SK-N-SH (cell line): ENCODE measurements at regions not wholly inside any gene's neighbourhood (a gene's known extent, or its start where the extent isn't known, plus 50 kb on each side); places are given as distances from the start of the nearest gene placed in this dataset.

Experiments used
- CTCF ChIA-PET: fragments of 300-600, 350-600 bp; formaldehyde crosslinking; extraction: SDS; loops from one replicate; lab custom pipeline; 2021; lab: Yijun Ruan, JAX
- POLR2A ChIA-PET: fragments of 350-600 bp; sonication (Branson Sonifier 250); formaldehyde crosslinking; extraction: SDS; loops from one replicate; lab custom pipeline; 2020; ENCODE audit warnings: antibody characterized with exemption, inconsistent platforms; lab: Yijun Ruan, JAX
- DNase-seq: peaks from one replicate; pipeline ENCODE4 v3.0.0; 2012
- H2AFZ ChIP-seq: fragments of 200-600 bp; sonication (generic); 2 replicates; pipeline ENCODE4 v1.8.1; 2016; ENCODE audit warnings: antibody characterized with exemption, mild to moderate bottlenecking, low read depth
- H3F3A ChIP-seq: fragments of 200-600 bp; sonication (generic); replicated peaks from 2 replicates; pipeline ENCODE3; 2016; ENCODE audit warnings: antibody characterized with exemption, mild to moderate bottlenecking; ENCODE audit not compliant: insufficient read depth
- H3K27ac ChIP-seq, 2 experiments: fragments of 200-500 bp in 1 of 2; fragments of 200-600 bp in 1 of 2; sonication (Bioruptor generic) in 1 of 2; sonication (generic), shearing (Covaris generic) in 1 of 2; 2 replicates each; pipeline versions ENCODE4 v1.5.1 to v1.6.1; 2014 to 2016; ENCODE audit warnings: low read depth in 2 of 2, inconsistent platforms in 1 of 2, low read length in 1 of 2, mild to moderate bottlenecking in 1 of 2, mixed read lengths in 1 of 2
- H3K27me3 ChIP-seq: fragments of 200-600 bp; sonication (generic), shearing (Covaris generic); 2 replicates; pipeline ENCODE4 v1.6.1; 2016; ENCODE audit warnings: mixed run types; ENCODE audit not compliant: insufficient read depth
- H3K36me3 ChIP-seq, 2 experiments: fragments of 200-500 bp in 1 of 2; fragments of 200-600 bp in 1 of 2; sonication (Bioruptor generic) in 1 of 2; sonication (generic) in 1 of 2; replicated peaks in 1 of 2; 2 replicates each; pipeline versions ENCODE3 to v1.5.1; 2014 to 2016; ENCODE audit warnings: low read length in 1 of 2, mild to moderate bottlenecking in 1 of 2; ENCODE audit not compliant: insufficient read depth in 2 of 2, control insufficient read depth in 1 of 2
- H3K4me1 ChIP-seq, 2 experiments: fragments of 200-500 bp in 1 of 2; fragments of 200-600 bp in 1 of 2; sonication (Bioruptor generic) in 1 of 2; sonication (generic), shearing (Covaris generic) in 1 of 2; 2 replicates each; pipeline versions ENCODE4 v1.5.1 to v1.6.1; 2014 to 2016; ENCODE audit warnings: low read depth in 1 of 2, low read length in 1 of 2, mixed run types in 1 of 2; ENCODE audit not compliant: insufficient read depth in 2 of 2, control insufficient read depth in 1 of 2
- H3K4me2 ChIP-seq: fragments of 200-600 bp; sonication (generic), shearing (Covaris generic); 2 replicates; pipeline ENCODE4 v1.6.1; 2017; ENCODE audit warnings: mixed run types
- H3K4me3 ChIP-seq, 2 experiments: fragments of 200-500 bp in 1 of 2; fragments of 200-600 bp in 1 of 2; sonication (Bioruptor generic) in 1 of 2; sonication (generic), shearing (Covaris generic) in 1 of 2; 2 replicates each; pipeline versions ENCODE4 v1.5.1 to v1.8.1; 2014 to 2016; ENCODE audit warnings: low read depth in 2 of 2, inconsistent platforms in 1 of 2, low read length in 1 of 2, mild to moderate bottlenecking in 1 of 2, mixed read lengths in 1 of 2, moderate library complexity in 1 of 2
- H3K79me2 ChIP-seq: fragments of 200-600 bp; sonication (generic); 2 replicates; pipeline ENCODE4 v1.8.1; 2017; ENCODE audit warnings: mild to moderate bottlenecking; ENCODE audit not compliant: insufficient read depth
- H3K9ac ChIP-seq: fragments of 200-600 bp; sonication (generic); 2 replicates; pipeline ENCODE4 v1.6.1; 2017; ENCODE audit warnings: mixed run types
- H3K9me2 ChIP-seq: fragments of 200-600 bp; sonication (generic); 2 replicates; pipeline ENCODE4 v1.6.1; 2017; ENCODE audit warnings: mixed run types
- H3K9me3 ChIP-seq: fragments of 200-600 bp; sonication (generic); 2 replicates; pipeline ENCODE4 v1.6.1; 2017; ENCODE audit warnings: mixed run types, mild to moderate bottlenecking, moderate library complexity
- H4K20me1 ChIP-seq: fragments of 200-600 bp; sonication (generic); 2 replicates; pipeline ENCODE4 v1.6.1; 2017; ENCODE audit warnings: mild to moderate bottlenecking, mixed run types; ENCODE audit not compliant: insufficient read depth
- CTCF ChIP-seq: fragments of 200-600 bp; sonication (generic); IDR thresholded peaks from 2 replicates; pipeline ENCODE4 v1.6.1; 2017; ENCODE audit warnings: antibody characterized with exemption, mild to moderate bottlenecking, moderate library complexity
- EP300 ChIP-seq, 2 experiments: IDR thresholded peaks; 2 replicates each; pipeline versions ENCODE4 v1.4.0 to v1.6.1; 2012; ENCODE audit warnings: borderline replicate concordance in 1 of 2, low read depth in 1 of 2, low read length in 1 of 2
- EZH2phosphoT487 ChIP-seq: fragments of 200-600 bp; sonication (generic); IDR thresholded peaks from 2 replicates; pipeline ENCODE4 v1.6.1; 2017; ENCODE audit warnings: low read depth, mixed run types, mild to moderate bottlenecking, antibody characterized with exemption, moderate library complexity, borderline replicate concordance
- FOSL2 ChIP-seq: IDR thresholded peaks from 2 replicates; pipeline ENCODE4 v1.4.0; 2012; ENCODE audit warnings: low read depth, mild to moderate bottlenecking, moderate library complexity, borderline replicate concordance
- FOXJ3 ChIP-seq: sonication (generic); formaldehyde crosslinking; IDR thresholded peaks from 2 replicates; pipeline ENCODE4 v1.5.1; 2020; ENCODE audit warnings: mild to moderate bottlenecking, missing genetic modification reagents
- GATA2 ChIP-seq: sonication (generic); formaldehyde crosslinking; IDR thresholded peaks from 2 replicates; pipeline ENCODE4 v1.5.0; 2020; ENCODE audit warnings: mild to moderate bottlenecking, missing genetic modification reagents
- MEF2A ChIP-seq: IDR thresholded peaks from 2 replicates; pipeline ENCODE4 v1.4.0; 2012; ENCODE audit warnings: low read depth, borderline replicate concordance
- NFIC ChIP-seq: IDR thresholded peaks from 2 replicates; pipeline ENCODE4 v1.4.0; 2012; ENCODE audit warnings: borderline replicate concordance
- NRF1 ChIP-seq: IDR thresholded peaks from 2 replicates; pipeline ENCODE4 v1.6.1; 2012; ENCODE audit warnings: low read depth, mild to moderate bottlenecking, low read length
- PBX3 ChIP-seq: IDR thresholded peaks from 2 replicates; pipeline ENCODE4; 2012
- RAD21 ChIP-seq: IDR thresholded peaks from 2 replicates; pipeline ENCODE4 v1.6.1; 2012; ENCODE audit warnings: mild to moderate bottlenecking, low read length
- RCOR1 ChIP-seq: fragments of 150-350 bp; IDR thresholded peaks from 2 replicates; pipeline ENCODE4 v1.6.1; 2017; ENCODE audit warnings: antibody characterized with exemption, low read length
- REST ChIP-seq: IDR thresholded peaks from 2 replicates; pipeline ENCODE4 v1.6.1; 2012; ENCODE audit warnings: mild to moderate bottlenecking, low read depth, low read length, moderate library complexity
- TCF12 ChIP-seq: IDR thresholded peaks from 2 replicates; pipeline ENCODE4 v1.4.0; 2012
- USF1 ChIP-seq: IDR thresholded peaks from 2 replicates; pipeline ENCODE4 v1.4.0; 2012; ENCODE audit warnings: low read depth, borderline replicate concordance
- WGBS: methylation state at CpG from one replicate; pipeline ENCODE4 v1.1.6; 2017; ENCODE audit warnings: low lambda C conversion rate; 5-methylcytosine and 5-hydroxymethylcytosine counted together

GRCh38 chr14:55979096-55979495 is 139.1 kb upstream of the PELI2 start:
- Histone ChIP-seq H3K27ac (no peak overlapping the region), H3K27me3 (no peaks in the 10 kb centered on the region), H3F3A (no peaks in the 10 kb centered on the region), H3K4me3 (no peak overlapping the region), H3K4me1 (no peaks in the 10 kb centered on the region), H3K9ac (no peak overlapping the region), H3K36me3 (no peaks in the 10 kb centered on the region), H3K79me2 (no peaks in the 10 kb centered on the region), H2AFZ (no peak overlapping the region), H3K4me2 (no peak overlapping the region), H3K9me2 (no peaks in the 10 kb centered on the region), H3K9me3 (no peaks in the 10 kb centered on the region), H4K20me1 (no peaks in the 10 kb centered on the region)
- 7% methylated on average over 2 of the region's 2 CpGs for WGBS
- CTCF ChIA-PET = no interaction called here
- DNase-seq = no peak
- TF ChIP-seq FOSL2 = no peak
- TF ChIP-seq CTCF = no peak
- TF ChIP-seq MEF2A = no peak
- TF ChIP-seq EZH2phosphoT487 = no peak
- TF ChIP-seq EP300 (IDR thresholded peaks at IDR 0.05; ENCODE audit: borderline replicate concordance in 1 of 2, low read depth in 1 of 2, low read length in 1 of 2) = no peak
- TF ChIP-seq PBX3 = no peak
- TF ChIP-seq RCOR1 = no peak
- no peak for TF ChIP-seq USF1
- no peak for TF ChIP-seq NRF1
- no peak for TF ChIP-seq RAD21
- no peak for TF ChIP-seq REST
- no peak for TF ChIP-seq GATA2
- no peak for TF ChIP-seq FOXJ3
- TF ChIP-seq TCF12 = no peak
- no peak for TF ChIP-seq NFIC
- POLR2A ChIA-PET = no interaction called here
